ENCODE measurements at regions not wholly inside any gene's neighbourhood (a gene's known extent, or its start where the extent isn't known, plus 50 kb on each side); places are given as distances from the start of the nearest gene placed in this dataset.

GRCh38 chr12:66733321-66733720, 54.4 kb upstream of the GRIP1 start:
- Histone ChIP-seq H3K27me3 (ENCODE audit: control insufficient read depth in 1 of 2, insufficient read depth in 2 of 2, low read length in 2 of 2) (no peaks in the 10 kb centered on the region), H3K4me3 (ENCODE audit: low read length) (no peak overlapping the region), H3K27ac (ENCODE audit: low read depth in 1 of 2, low read length in 2 of 2) (no peak overlapping the region), H3K9me3 (ENCODE audit: control insufficient read depth in 1 of 2, insufficient read depth in 1 of 2, low read length in 2 of 2) (no peaks in the 10 kb centered on the region), H3K4me1 (ENCODE audit: insufficient read depth, low read length) (no peaks in the 10 kb centered on the region), H3K36me3 (ENCODE audit: insufficient read depth, low read length) (no peaks in the 10 kb centered on the region)
- ATAC-seq (ENCODE audit: poor library complexity) (no peak), DNase-seq (no peak)
- CTCF ChIA-PET = no interaction called here
- peaks cover 3% of the 10 kb centered on the region for H3K9me3 Mint-ChIP-seq
- H3K4me1 Mint-ChIP-seq (ENCODE audit: low read depth) = no peaks in the 10 kb centered on the region
- TF ChIP-seq CTCF (IDR thresholded peaks at IDR 0.05) = no peak
- H3K27ac Mint-ChIP-seq = no peak overlapping the region
- no peak overlapping the region for H3K4me3 Mint-ChIP-seq
- intact Hi-C loops (cut with DNase I, micrococcal nuclease) = no loop called here
- H3K27me3 Mint-ChIP-seq = no peaks in the 10 kb centered on the region
- POLR2A ChIA-PET = no interaction called here
- H3K36me3 Mint-ChIP-seq (ENCODE audit: low read depth) = no peaks in the 10 kb centered on the region

DNA sequence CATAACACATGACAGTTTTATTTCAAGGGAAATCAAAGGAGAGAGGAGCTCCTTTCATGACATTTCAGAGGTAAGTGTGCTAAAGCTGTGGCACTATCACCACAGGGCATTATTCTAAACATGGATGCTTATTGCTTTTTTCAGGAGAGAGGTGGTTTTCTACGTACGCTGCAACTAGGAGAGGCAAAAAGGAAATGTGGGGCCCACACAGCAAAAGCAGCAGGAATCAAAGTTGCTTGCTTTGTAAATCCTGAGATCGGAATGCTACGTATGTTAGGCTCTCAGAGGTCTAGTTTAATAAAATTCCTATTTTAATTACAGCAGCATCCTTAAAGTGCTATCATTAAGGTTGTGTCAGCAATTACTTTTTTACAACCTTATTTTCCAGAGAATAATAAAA, 55.0 kb upstream of the GRIP1 start:
- H3K27me3 Mint-ChIP-seq = no peaks in the 10 kb centered on the region
- POLR2A ChIA-PET = no interaction called here

DNA sequence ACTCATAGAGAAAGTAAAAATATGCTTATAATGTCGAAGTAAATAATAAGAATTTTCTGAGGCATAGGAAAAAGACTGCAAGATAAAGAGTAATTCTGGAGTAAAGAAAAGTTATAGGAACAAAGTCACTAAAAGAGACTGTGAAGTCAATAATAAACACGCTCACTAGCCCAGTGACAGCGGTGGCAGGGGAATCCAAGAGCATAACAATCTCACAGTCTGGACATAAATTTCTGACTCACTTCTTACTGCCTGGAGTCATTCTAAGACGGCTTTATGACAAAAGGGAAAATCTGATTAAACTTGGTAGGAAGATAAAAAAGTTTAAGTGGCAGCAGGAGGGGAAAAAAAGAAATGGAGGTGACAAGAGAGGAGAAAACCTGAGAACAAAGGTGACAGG, 56.4 kb upstream of the GRIP1 start:
- H3K4me3 ChIP-seq (ENCODE audit: low read length) = no peak overlapping the region
- Mint-ChIP-seq H3K27ac (no peak overlapping the region), H3K4me1 (ENCODE audit: low read depth) (no peaks in the 10 kb centered on the region), H3K4me3 (no peak overlapping the region), H3K36me3 (ENCODE audit: low read depth) (no peaks in the 10 kb centered on the region), H3K9me3 (peaks cover 3% of the 10 kb centered on the region), H3K27me3 (no peaks in the 10 kb centered on the region)
- no peaks in the 10 kb centered on the region for H3K4me1 ChIP-seq (ENCODE audit: insufficient read depth, low read length)
- no peak overlapping the region for H3K27ac ChIP-seq (ENCODE audit: low read depth in 1 of 2, low read length in 2 of 2)
- DNase-seq (no peak), ATAC-seq (ENCODE audit: poor library complexity) (no peak)
- ChIA-PET CTCF (no interaction called here), POLR2A (no interaction called here)
- intact Hi-C loops (cut with DNase I, micrococcal nuclease) = no loop called here
- H3K36me3 ChIP-seq (ENCODE audit: insufficient read depth, low read length) = no peaks in the 10 kb centered on the region
- TF ChIP-seq CTCF (IDR thresholded peaks at IDR 0.05) = no peak
- no peaks in the 10 kb centered on the region for H3K9me3 ChIP-seq (ENCODE audit: control insufficient read depth in 1 of 2, insufficient read depth in 1 of 2, low read length in 2 of 2)
- H3K27me3 ChIP-seq (ENCODE audit: control insufficient read depth in 1 of 2, insufficient read depth in 2 of 2, low read length in 2 of 2) = no peaks in the 10 kb centered on the region

More for the DNA sequence above, 55.0 kb upstream of the GRIP1 start:
- H3K9me3 ChIP-seq (ENCODE audit: control insufficient read depth in 1 of 2, insufficient read depth in 1 of 2, low read length in 2 of 2) = no peaks in the 10 kb centered on the region
- no peak for ATAC-seq (ENCODE audit: poor library complexity)
- no peak overlapping the region for H3K4me3 ChIP-seq (ENCODE audit: low read length)
- Mint-ChIP-seq H3K4me1 (ENCODE audit: low read depth) (no peaks in the 10 kb centered on the region), H3K36me3 (ENCODE audit: low read depth) (no peaks in the 10 kb centered on the region), H3K4me3 (no peak overlapping the region), H3K9me3 (peaks cover 3% of the 10 kb centered on the region), H3K27ac (no peak overlapping the region)
- H3K36me3 ChIP-seq (ENCODE audit: insufficient read depth, low read length) = no peaks in the 10 kb centered on the region
- intact Hi-C loops (cut with DNase I, micrococcal nuclease) = no loop called here
- H3K4me1 ChIP-seq (ENCODE audit: insufficient read depth, low read length) = no peaks in the 10 kb centered on the region
- H3K27ac ChIP-seq (ENCODE audit: low read depth in 1 of 2, low read length in 2 of 2) = no peak overlapping the region
- DNase-seq = no peak
- TF ChIP-seq CTCF (IDR thresholded peaks at IDR 0.05) = no peak
- no peaks in the 10 kb centered on the region for H3K27me3 ChIP-seq (ENCODE audit: control insufficient read depth in 1 of 2, insufficient read depth in 2 of 2, low read length in 2 of 2)
- CTCF ChIA-PET = no interaction called here
